GM18519 (cell line): ENCODE measurements at regions not wholly inside any gene's neighbourhood (a gene's known extent, or its start where the extent isn't known, plus 50 kb on each side); places are given as distances from the start of the nearest gene placed in this dataset.

Experiments used
- ATAC-seq: cut with Tn5 transposase; IDR thresholded peaks from one replicate; pipeline ENCODE4 v1.9.1; 2021; ENCODE audit warnings: mild to moderate bottlenecking, moderate library complexity; ENCODE audit not compliant: unreplicated experiment, low FRiP score

GRCh38 chr4:181271116-181271640, 972.0 kb upstream of the TENM3 start:
- ATAC-seq, result no peak

DNA sequence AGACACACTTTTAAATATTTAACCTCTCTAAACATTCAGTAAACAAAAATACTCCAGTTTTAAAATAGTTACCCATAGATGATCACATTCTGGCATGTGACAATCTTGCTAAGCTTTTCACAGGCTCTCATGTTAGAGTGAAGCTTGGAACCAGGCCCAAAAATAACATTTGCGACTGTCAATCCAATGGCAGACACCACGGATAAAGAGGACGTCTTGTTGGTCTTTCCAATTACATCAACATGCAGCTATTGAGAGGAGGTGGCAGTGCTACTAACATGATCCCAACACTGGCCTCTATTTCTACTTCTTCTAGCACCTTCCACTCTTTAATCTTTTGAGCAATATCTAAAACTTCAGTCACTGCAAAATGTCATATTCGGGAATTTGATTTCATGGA, 970.8 kb upstream of the TENM3 start:
- no peak for ATAC-seq

DNA sequence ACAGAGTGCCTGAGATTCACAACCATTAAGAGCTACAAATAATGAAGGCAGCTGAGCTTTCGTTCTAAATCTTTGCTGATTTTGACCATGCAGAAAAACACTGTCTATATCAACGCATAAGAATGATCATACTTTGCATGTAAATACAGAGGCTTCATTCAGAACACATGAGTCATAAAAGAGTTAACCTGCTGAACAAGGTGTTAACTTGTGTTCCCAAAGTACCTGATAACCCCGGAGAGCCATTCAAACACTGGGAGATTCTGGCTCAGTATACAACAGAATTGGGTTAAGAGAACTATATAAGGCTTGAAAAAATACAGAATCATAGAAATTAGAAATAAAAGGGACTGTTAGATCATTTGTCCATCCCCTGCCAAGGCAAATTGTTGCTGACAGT, 964.3 kb upstream of the TENM3 start:
- ATAC-seq, result no peak

DNA sequence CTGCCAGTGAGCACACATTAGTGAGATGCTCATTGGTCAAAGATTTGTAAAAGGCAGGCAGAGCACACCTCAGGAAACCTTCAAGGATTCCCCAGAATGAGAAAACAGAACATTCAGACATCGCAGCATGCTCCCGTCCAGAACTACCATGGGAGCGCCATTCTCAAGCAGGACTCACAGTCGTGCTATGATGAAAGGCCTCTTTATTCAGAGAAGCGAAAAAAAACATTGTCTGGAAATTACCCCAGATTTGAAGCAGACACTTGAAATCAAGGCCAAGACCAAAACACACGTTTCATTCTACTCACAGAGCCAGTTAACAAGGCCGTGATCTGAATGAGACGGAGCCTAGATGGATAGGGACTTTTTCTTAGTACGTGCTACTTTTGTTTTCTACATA, 961.8 kb upstream of the TENM3 start:
- no peak for ATAC-seq

DNA sequence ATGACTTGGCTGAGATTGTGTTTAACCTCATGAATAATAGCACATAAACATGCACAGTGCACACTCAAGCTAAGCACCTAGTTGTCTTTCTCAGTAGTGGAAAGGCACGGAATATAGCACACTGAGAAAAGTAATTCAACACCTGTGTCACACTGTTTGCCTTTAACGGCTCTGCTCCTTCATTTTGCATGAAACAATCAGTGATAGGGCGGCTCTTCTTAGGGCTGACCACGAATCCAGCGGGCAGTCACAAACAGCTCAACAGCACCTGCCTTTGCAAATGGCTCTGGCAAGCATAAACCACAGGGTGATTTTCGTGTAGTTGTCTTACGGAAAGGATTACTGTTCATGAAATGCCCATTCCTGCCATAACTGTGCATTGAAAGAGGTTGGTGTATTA, 954.0 kb upstream of the TENM3 start:
- ATAC-seq, result no peak

- ATAC-seq, result no peak
Measured at GRCh38 chr4:181291615-181292014, 951.6 kb upstream of the TENM3 start.

DNA sequence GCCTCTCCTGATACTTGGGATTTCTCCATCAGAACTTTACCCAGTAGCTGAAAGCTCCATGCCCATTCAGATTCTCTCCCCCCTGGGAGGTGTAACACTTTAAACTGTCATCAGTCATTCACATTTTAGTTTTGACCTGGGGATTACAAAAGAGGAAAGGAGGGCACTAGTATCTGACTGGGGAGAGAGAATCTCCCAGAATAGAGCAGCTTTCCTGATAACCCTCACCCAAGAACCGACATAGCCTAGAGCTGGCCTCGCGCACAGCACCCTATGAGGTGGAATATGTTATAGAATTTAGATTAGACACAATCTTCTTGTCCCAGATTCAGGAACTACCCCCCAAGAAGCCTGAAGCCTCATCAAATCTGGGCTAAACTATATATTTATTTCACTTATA, 950.2 kb upstream of the TENM3 start:
- ATAC-seq, result no peak

DNA sequence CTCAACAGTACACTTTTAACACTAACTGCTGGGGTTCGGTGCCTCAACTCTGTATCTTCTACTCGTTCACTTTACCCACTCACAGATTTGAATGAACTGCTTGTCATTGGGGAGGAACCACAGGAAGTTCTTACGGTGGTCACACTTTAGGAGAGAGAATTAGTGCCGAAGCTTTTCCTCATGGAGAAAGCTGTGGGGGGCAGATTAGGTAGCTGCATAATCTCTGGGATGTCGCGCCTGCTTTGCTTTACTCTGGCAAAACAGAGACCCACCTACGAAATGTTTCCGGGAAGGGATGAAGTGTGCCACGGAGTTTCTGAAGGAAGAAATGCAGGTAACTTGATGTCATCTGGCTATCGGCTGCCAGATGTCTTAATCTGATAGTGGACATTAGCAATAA, 949.7 kb upstream of the TENM3 start:
- ATAC-seq, result no peak

- no peak for ATAC-seq
Measured at GRCh38 chr4:181294421-181294820, 948.8 kb upstream of the TENM3 start.

- ATAC-seq, result no peak
Measured at GRCh38 chr4:181301735-181302710, 941.2 kb upstream of the TENM3 start.

GRCh38 chr4:181307824-181308223, 935.4 kb upstream of the TENM3 start:
- ATAC-seq, result no peak

GRCh38 chr4:181308476-181309312, 934.5 kb upstream of the TENM3 start:
- ATAC-seq, result no peak

GRCh38 chr4:181312066-181312465, 931.1 kb upstream of the TENM3 start:
- ATAC-seq, result no peak

DNA sequence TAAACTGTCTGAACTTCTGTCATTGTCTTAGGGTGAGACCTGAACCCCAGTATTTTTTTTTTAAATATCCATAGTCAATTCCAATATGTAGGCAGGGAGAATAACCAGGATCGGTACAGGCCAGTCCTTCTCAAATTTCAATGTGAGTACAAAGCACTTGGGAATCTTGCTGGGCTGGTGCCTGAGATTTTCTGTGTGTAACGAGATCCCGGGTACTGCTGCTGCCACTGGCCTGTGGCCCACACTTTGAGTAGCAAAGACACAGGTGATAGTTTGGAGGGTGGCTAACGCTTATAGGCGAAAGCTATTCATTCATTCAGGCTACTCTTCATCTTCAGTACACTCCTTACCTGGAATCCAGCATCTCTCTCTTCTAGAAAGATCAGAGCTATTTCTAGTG, 923.6 kb upstream of the TENM3 start:
- no peak for ATAC-seq

- ATAC-seq, result no peak
Measured at GRCh38 chr4:181323061-181323460, 920.1 kb upstream of the TENM3 start.

DNA sequence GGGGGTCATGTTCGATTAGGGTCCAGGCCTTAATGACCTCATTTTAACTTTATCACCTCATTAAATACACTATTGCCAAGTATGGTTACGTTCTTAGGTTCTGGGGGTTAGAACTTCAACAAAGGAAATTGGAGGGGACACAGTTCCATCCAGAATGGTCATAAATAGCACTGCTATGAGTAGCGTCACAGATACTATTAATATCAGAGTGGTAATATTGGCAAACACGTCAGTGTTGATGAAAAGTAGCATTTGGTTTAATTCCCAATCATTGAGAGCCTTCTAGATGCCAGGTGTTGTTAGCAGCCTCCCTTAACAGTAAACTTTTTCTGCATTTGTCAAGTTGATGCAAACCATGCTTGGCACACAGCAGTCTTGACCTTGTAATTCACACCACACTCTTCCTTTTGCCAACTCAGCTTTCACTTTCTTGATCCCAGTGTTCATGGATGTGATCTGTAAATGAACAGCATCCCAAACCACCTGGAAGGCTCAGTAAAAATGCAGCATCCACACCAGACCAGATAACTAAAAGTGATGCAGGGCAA, 912.5 kb upstream of the TENM3 start:
- no peak for ATAC-seq

DNA sequence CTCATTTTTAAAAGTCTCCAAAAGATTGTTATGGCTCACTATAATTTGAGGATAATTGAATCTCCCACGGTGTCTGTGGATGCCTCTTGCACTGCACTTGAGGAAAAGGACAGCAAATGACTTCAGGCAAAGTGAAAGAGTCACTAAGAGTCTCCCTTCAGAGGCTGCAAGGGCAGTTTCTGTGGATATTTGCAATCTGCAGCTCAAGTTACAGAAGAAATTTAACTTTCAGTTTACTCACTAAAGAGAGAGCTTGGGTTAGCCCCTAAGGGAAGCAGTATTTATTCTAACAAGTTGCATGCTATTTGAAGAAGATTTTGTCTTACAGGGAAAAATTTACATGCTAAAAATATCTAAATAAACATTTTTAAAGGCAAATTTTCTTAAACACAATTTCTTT, 912.0 kb upstream of the TENM3 start:
- no peak for ATAC-seq

- ATAC-seq, result no peak
Measured at GRCh38 chr4:181345931-181346330, 897.3 kb upstream of the TENM3 start.

DNA sequence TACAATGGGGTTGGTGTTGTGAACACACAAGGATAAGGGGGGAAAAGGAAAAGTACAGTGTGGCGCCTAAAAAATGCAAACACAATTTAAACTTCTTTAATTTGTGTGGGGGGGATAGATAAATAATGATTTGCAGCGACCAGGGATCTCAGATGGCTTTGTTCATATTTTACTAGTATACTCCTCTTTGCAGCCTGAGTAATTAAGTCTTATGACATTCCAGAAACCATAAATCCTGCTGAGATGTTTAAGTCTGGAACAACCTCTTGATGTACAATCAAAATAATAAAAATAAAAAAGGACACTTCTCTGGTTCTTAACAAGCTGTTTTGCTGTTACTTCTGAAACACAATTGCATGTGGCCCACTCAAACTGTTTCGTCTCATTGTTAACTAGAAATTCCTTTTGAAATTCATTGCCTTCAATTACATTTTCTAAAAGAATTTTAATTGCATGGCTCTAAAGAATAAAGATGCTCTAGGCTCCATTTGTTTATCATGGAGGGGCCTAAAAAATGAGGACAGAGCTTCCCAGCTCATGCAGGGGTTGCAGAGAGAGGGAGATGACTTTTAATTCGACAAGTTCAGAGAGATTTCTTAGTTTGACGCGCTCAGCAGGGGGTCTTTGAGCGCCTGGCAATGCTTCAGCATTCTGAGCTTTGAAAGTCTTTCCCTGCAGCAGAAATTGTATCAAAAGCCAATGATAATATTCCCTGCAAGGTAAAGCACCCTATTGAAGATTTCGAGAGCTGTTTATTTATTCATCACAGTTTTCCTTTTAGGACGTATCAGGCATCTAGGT, 892.4 kb upstream of the TENM3 start:
- no peak for ATAC-seq

GRCh38 chr4:181364504-181364903, 878.7 kb upstream of the TENM3 start:
- ATAC-seq, result no peak
